Epithelial cell of esophagus (primary cell): ENCODE measurements at regions not wholly inside any gene's neighbourhood (a gene's known extent, or its start where the extent isn't known, plus 50 kb on each side); places are given as distances from the start of the nearest gene placed in this dataset.
A peak's percentile ranks its signal among the peaks of the same experiment; 100 is the strongest.

Experiments
- DNase-seq: peaks from one replicate; pipeline ENCODE4 v3.0.0; 2010; ENCODE audit warnings: low read depth
- H3K4me3 ChIP-seq: 2 replicates; pipeline ENCODE4 v1.5.1; 2011; ENCODE audit warnings: mild to moderate bottlenecking, low read length, control low read depth
- CTCF ChIP-seq: IDR thresholded peaks from 2 replicates; pipeline ENCODE4 v1.5.1; 2011; ENCODE audit warnings: low read depth, mild to moderate bottlenecking, low read length, control low read depth, inconsistent platforms; ENCODE audit not compliant: insufficient read depth; ENCODE audit errors: missing control alignments

- peak; percentile 58 for DNase-seq
- no peak for TF ChIP-seq CTCF
- no peak overlapping the region for H3K4me3 ChIP-seq
Observed at GRCh38 chr4:137267024-137267423, 265.3 kb downstream of the PCDH18 start.

GRCh38 chr4:137266511-137266910 is 265.8 kb downstream of the PCDH18 start:
- TF ChIP-seq CTCF = no peak
- no peak overlapping the region for H3K4me3 ChIP-seq
- no peak for DNase-seq

GRCh38 chr4:137263206-137263605 is 269.1 kb downstream of the PCDH18 start:
- TF ChIP-seq CTCF = no peak
- no peak for DNase-seq
- no peak overlapping the region for H3K4me3 ChIP-seq

GRCh38 chr4:137253949-137254348 is 278.3 kb downstream of the PCDH18 start:
- H3K4me3 ChIP-seq = no peak overlapping the region
- DNase-seq = peak; percentile 23
- no peak for TF ChIP-seq CTCF

- no peak for DNase-seq
- no peak for TF ChIP-seq CTCF
- no peak overlapping the region for H3K4me3 ChIP-seq
Observed at GRCh38 chr4:137249112-137249511, 283.2 kb downstream of the PCDH18 start.

- peak; percentile 11 for DNase-seq
- TF ChIP-seq CTCF = no peak
- no peak overlapping the region for H3K4me3 ChIP-seq
Observed at GRCh38 chr4:137238456-137239162, 293.7 kb downstream of the PCDH18 start.

- H3K4me3 ChIP-seq = no peak overlapping the region
- peak; percentile 40 for DNase-seq
- TF ChIP-seq CTCF = peak; percentile 65
Observed at GRCh38 chr4:137226900-137227299, 305.4 kb downstream of the PCDH18 start.
